ENCODE measurements at regions not wholly inside any gene's neighbourhood (a gene's known extent, or its start where the extent isn't known, plus 50 kb on each side); places are given as distances from the start of the nearest gene placed in this dataset.

DNA sequence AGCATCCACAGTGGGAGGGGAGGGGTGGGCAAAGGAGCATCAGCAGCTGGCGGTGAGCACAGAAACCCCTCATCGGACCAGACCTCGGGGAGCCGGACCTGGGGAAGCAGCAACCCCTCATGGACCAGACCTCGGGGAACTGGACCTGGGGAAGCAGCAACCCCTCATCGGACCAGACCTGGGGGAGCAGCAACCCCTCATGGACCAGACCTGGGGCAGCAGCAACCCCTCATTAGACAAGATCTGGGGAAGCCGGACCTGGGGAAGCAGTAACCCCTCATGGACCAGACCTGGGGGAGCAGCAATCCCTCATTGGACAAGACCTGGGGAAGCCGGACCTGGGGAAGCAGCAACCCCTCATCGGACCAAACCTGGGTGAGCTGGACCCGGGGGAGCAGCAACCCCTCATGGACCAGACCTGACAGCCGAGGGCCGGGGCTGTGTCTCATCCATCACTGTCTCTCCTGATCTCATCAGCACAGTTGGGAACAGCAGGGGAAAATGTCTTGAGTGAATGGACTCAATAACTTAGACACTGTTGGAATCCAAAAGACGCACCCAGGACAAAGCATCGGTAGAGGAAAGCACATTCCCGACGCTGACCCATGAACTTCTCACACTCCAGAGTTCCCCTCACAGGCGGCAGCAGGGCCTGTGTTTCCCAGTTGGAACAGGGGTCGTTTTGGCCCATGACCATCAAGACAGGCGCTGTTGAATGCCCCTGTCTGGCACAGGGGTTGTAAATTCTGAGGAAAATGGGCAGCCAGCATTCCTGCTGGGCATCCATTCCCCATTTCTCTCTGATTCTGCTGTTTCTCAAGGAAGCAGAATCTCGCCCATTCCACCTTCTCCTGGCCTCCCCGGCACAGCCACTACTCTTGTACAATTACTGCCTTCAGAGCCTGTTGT, 1494.6 kb downstream of the TBC1D22A start:
- no peak for DNase-seq

DNA sequence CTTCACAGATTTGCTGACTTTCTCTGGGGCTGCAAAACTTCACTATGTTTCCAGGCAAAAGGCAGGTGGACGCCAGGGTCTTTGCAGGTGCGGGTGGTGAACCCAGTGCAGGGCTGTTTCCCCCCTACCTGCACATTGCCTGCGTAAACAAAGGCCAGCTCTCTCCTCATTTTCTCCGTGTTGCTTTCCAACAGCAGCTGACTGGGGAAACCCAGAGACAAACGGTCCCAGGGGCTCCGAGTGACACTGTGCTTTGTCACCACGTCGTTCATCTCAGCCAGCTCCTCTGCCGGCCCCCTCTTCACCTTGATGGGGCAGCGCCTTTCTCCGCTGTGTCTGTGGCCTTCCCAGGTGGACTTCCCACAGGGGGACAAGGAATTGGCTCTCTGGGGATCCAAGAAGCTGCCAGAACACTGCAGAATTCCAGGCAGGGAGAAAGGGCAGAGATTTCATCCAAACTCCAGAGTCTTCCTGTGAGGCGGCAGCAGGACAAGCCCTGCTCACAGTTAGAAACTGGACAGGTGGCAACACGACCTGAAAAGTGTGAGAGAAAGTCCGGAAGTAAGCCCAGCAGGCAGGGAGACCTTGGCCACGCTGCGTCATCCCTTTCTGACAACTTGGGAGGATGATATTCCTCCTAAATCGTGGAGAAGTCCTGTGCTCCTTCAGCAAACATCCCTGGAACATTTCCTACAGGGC, 1493.7 kb downstream of the TBC1D22A start:
- no peak for DNase-seq

GRCh38 chr22:48254311-48254873, 1491.9 kb downstream of the TBC1D22A start:
- no peak for DNase-seq

DNA sequence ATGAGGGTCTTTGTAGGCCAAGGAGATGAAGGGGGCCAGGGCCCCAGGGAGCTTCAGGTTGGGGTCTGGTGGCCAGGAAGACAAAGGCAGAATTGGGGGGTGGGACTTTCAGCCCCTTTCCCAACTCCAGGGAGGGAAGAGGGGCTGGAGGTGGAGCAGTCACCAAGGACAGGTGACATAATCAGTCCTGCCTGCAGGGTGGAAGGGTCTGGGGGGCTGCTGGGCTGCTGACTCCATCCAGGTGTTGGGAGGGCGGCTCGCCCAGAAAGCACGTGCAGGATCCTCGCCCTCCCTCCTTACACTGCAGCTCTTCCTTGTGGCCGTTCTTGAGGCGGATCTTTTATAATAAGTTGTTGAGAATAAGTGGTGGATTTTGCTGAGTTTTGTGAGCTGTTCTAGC, 1491.1 kb downstream of the TBC1D22A start:
- no peak for DNase-seq

GRCh38 chr22:48253136-48253535, 1490.7 kb downstream of the TBC1D22A start:
- no peak for DNase-seq

DNA sequence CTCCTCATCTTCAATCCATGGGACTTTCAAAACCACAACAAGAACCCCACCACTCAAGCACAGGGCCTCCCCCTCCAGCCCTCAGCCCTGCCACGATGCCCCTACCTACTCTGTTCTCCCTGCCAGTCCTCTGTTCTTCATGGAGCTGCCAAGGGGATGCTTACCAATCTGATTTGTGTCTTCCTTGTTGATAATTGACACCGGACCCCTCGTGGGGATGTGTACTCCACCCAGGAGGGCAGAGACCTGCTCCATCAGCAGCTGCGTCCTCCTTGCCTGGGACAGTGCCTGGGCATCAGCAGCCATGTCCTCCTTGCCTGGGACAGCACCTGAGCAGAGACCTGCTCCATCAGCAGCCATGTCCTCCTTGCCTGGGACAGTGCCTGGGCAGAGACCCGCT, 1489.2 kb downstream of the TBC1D22A start:
- DNase-seq: no peak

DNA sequence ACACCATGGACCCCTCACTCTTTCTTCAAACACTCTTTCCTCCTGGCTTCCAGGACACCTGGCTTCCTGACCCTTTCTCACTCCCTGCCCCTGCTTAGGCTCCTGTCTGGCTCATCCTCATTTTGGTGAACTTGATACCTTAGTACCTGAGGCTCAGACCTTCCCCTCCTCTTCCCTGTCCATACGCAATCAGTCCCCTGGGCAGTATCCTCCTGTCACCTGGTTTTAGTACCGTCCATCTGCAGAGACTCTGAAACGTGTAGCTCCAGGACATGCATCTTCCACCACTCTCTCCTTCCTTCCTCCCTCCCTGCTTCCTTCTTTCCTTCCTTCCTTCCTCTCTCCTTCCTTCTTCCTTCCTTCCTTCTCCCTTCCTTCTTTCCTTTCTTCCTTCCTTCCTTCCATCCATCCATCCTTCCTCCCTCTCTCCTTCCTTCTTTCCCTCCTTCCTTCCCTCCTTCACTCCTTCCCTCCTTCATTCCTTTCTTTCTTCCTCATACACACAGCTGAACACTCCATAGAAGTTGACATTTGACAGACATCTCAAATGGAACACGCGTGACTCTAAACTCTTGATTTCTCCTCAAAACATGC, 1488.6 kb downstream of the TBC1D22A start:
- no peak for DNase-seq

DNA sequence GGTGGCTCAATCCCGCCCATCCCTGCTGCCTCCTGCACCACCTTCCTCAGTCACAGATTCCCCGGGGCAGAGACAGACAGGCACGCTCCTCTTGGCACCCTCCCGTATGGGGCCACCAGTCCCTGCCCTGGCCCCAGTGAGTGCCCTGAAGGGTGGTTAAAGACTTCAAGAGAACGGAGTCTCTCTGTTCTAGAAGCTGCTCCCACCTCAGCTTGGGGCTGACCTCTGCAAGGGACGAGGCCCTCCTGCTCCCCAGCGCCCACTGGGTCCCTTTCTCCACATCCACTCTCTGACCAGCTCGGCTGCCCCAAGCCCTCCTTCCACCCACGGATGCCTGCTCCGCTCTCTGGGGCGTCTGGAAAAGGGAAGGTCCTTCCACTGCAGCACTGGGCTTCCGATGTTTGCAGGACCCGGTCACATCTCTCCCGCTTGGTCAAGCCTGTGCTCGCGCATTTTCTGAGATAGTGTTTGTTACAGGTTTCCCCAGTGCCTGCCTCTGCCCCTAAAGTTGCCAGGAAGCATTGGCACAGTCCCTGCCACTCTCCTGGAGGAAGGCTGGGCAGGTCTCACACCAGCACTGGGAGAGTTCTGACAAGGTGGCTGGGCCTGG, 1487.9 kb downstream of the TBC1D22A start:
- DNase-seq: no peak

GRCh38 chr22:48249713-48250268, 1487.3 kb downstream of the TBC1D22A start:
- no peak for DNase-seq

DNA sequence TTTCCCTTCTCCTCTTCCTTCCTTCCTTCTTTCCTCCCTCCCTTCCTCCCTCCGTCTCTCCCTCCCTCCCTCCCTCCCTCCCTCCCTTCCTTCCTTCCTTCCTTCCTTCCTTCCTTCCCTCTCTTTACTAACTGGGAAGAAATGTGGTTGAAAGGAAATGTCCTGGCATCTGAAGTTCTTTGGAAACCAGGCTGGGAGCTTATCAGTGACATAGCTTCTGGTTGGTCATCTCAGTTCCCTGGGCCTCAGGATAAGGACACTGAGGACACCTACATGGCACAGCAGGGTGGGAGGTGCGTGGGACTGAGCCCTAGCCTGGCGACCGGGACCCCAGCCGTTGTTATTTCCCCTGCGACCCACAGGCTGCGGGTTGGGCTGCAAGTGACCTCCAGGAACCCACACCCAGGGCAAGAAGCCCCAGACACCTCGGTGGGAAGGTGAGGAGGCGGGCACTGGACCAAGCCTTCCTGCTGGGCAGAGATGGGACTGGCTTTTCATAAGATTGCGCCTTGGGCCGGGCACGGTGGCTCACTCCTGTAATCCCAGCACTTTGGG, 1486.5 kb downstream of the TBC1D22A start:
- DNase-seq: no peak

DNA sequence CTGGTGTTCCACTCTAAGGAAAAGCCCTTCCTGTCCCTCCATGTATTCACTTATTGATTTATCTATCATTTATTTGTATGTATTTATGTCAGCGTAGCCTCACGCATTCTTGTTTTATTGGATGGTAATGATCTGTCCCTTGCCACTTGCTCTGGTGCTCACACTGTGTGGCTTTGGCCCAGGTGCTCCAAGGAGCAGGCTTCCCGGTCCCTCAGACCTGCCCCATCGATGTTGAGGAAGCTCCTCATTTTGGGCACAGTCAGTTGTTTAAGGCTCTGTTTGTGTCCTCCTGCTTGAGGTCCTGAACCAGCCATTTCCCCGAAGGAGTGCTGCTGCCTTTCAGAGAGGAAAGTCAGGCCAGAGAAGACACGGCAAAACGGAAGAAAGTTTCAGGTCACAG, 1485.4 kb downstream of the TBC1D22A start:
- no peak for DNase-seq

DNA sequence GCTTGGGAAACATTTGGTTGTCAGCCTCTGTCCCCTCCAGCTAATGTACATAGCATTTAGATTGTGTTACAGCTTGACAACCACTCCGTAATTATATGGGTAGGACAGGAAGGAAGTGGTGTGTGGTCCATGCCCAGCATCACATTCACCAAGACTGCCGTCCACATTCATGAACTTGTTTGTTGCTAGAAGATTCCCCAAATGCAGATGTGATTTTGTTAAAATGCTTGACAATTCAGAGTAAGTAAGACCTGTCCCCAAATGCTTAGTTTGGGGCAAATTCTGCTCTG, 1482.7 kb downstream of the TBC1D22A start:
- peak in 1 of 2 donors; percentile 1 for DNase-seq

GRCh38 chr22:48244388-48245195, 1482.1 kb downstream of the TBC1D22A start:
- DNase-seq: no peak

GRCh38 chr22:48242461-48242864, 1480.0 kb downstream of the TBC1D22A start:
- no peak for DNase-seq

DNA sequence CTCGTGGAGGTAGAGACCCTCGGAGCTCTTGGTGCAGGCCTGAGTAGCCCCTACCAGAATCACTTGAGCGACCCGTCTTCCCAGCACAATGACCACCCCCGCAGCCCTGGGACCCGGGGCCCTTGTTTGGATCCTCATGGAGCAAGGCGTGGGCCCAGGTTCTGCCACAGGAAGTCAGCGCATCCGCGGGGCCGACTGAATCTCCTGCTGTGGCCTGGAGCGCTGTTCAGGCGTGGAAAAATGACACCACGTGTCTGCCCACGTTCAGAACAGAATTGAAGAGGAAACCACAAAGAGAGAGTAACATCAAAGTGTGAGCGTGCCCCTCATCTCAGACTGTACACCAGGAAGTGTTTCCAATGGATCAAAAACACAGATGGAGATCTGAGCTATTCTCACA, 1479.2 kb downstream of the TBC1D22A start:
- peak in 1 of 2 donors; percentile 3 for DNase-seq

DNA sequence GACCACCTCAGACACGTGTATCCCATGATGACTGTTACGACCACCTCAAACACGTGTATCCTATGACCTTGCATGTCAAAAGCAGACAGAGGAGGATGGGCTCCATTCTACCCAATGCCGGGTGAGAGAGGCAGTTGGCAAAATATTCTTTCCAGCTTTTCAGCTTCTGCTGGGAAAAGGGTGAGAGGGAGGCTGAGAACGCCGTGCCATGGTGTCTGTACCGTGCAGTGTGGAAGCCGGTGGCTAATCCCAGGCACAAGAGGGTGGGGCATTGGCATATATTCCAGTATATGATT, 1478.4 kb downstream of the TBC1D22A start:
- no peak for DNase-seq

GRCh38 chr22:48240148-48240934, 1477.9 kb downstream of the TBC1D22A start:
- no peak for DNase-seq

DNA sequence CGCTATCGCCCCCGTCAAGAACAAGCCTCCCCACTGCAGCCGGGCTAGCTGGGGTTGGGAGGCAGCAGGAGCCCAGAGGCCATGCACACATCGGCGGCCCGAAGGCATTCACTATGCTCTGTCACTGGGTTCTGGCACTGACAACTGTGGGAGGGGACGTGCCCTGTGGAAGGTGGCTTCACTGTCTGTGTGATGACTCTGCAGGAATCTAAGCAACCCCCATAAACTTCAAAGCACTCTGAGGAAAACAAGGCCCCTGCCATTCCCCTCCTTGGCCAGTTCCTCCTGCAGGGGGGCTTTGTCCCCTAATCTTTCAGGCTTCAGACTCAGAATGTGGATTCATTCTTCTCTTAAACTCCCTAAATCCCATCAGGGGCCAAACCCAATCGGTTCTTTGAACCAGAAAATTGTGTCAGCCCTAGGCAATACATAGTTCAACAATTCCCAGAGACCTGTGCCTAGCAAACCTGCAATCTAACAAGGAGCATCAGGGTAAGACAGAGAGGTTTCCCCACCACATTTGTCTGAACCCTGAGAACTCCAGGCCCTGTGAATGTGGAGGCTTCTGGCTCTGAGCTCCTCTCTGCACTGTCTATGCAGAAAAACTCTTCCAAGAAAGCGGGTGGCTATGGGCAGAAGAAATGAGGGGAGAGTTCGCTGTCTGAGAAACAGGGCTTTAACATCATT, 1477.2 kb downstream of the TBC1D22A start:
- no peak for DNase-seq

GRCh38 chr22:48238966-48239365, 1476.5 kb downstream of the TBC1D22A start:
- DNase-seq: no peak

GRCh38 chr22:48238284-48238915, 1476.0 kb downstream of the TBC1D22A start:
- DNase-seq: no peak
